ENCODE measurements at regions not wholly inside any gene's neighbourhood (a gene's known extent, or its start where the extent isn't known, plus 50 kb on each side); places are given as distances from the start of the nearest gene placed in this dataset.

- no peaks in the 10 kb centered on the region for H3K9me2 ChIP-seq (ENCODE audit: insufficient read depth)
- H3K4me3 ChIP-seq = no peak overlapping the region
- H3K27me3 ChIP-seq (ENCODE audit: insufficient read depth) = no peaks in the 10 kb centered on the region
- H3K36me3 ChIP-seq (ENCODE audit: insufficient read depth) = no peaks in the 10 kb centered on the region
- no peaks in the 10 kb centered on the region for H3F3A ChIP-seq (replicated peaks; ENCODE audit: low read depth)
- no peaks in the 10 kb centered on the region for H3K79me2 ChIP-seq (replicated peaks; ENCODE audit: insufficient read depth)
- H3K27ac ChIP-seq (ENCODE audit: low read depth) = no peak overlapping the region
- Mint-ChIP-seq H3K9me3 (no peaks in the 10 kb centered on the region), H3K4me1 (peaks cover 11% of the 10 kb centered on the region), H3K27me3 (ENCODE audit: insufficient read depth, low read depth, poor library complexity) (no peaks in the 10 kb centered on the region), H3K27ac (no peak overlapping the region), H3K36me3 (ENCODE audit: low read depth) (no peaks in the 10 kb centered on the region), H3K4me3 (no peak overlapping the region)
- no peak overlapping the region for H3K4me2 ChIP-seq
- no peak for TF ChIP-seq ZNF331 (CRISPR knock-in tag; IDR thresholded peaks at IDR 0.05; ENCODE audit: low read depth)
- TF ChIP-seq NANOG (IDR thresholded peaks at IDR 0.05; ENCODE audit: borderline replicate concordance) = no peak
- TF ChIP-seq REST (IDR thresholded peaks at IDR 0.05; ENCODE audit: unreplicated experiment) = no peak
- TF ChIP-seq ETS1 (IDR thresholded peaks at IDR 0.05) = no peak
- TF ChIP-seq CREB1 (CRISPR knock-in tag; IDR thresholded peaks at IDR 0.05; ENCODE audit: low read depth) = no peak
- no peak for TF ChIP-seq POLR2AphosphoS5 (IDR thresholded peaks at IDR 0.05; ENCODE audit: low read depth)
- no peak for TF ChIP-seq ZNF114 (CRISPR knock-in tag; IDR thresholded peaks at IDR 0.05)
- TF ChIP-seq EZH2phosphoT487 (IDR thresholded peaks at IDR 0.05; ENCODE audit: unreplicated experiment) = no peak
- no peak for TF ChIP-seq CTCF (conservative IDR thresholded peaks at IDR 0.05; ENCODE audit: low read depth in 2 of 2)
- no peak for TF ChIP-seq ZNF462 (CRISPR knock-in tag; IDR thresholded peaks at IDR 0.05)
- no peak for TF ChIP-seq JUNB (IDR thresholded peaks at IDR 0.05; ENCODE audit: unreplicated experiment)
- TF ChIP-seq EZH2 (IDR thresholded peaks at IDR 0.05; ENCODE audit: low read depth, unreplicated experiment) = no peak
- no peak for DNase-seq (ENCODE audit: low spot score)
- H4K20me1 ChIP-seq (replicated peaks; ENCODE audit: insufficient read depth) = no peaks in the 10 kb centered on the region
- H3K4me1 ChIP-seq (ENCODE audit: insufficient read depth) = peaks cover 9% of the 10 kb centered on the region
- no peak for ATAC-seq
- no peak overlapping the region for H2AFZ ChIP-seq
Measured at GRCh38 chr4:62222121-62222520, 1022.0 kb downstream of the ADGRL3 start.
